BJ (cell line): ENCODE measurements at regions not wholly inside any gene's neighbourhood (a gene's known extent, or its start where the extent isn't known, plus 50 kb on each side); places are given as distances from the start of the nearest gene placed in this dataset.
"Not testable (repeated sequence)": the region's sequence is repeated elsewhere in the genome, so short reads cannot be mapped to it uniquely, and the experiment has no call there.

Experiments used
- CTCF ChIA-PET: fragments of 350-600 bp; formaldehyde crosslinking; extraction: SDS; loops from one replicate; lab custom pipeline; 2021; ENCODE audit warnings: antibody characterized with exemption, inconsistent platforms; lab: Yijun Ruan, JAX
- POLR2A ChIA-PET: fragments of 300-600 bp; sonication (Branson Sonifier 250); formaldehyde crosslinking; extraction: SDS; loops from one replicate; lab custom pipeline; 2021; ENCODE audit warnings: antibody characterized with exemption; lab: Charles Lee
- DNase-seq: peaks from one replicate; pipeline ENCODE4 v3.0.0-alpha.2; 2011; ENCODE audit warnings: low read depth
- H3K27me3 ChIP-seq: 2 replicates; pipeline ENCODE4 v1.6.0; 2011; ENCODE audit warnings: low read length; ENCODE audit not compliant: control insufficient read depth, insufficient read depth
- H3K36me3 ChIP-seq: 2 replicates; pipeline ENCODE4 v1.5.1; 2011; ENCODE audit warnings: low read length; ENCODE audit not compliant: control insufficient read depth, insufficient read depth
- H3K4me3 ChIP-seq: 2 replicates; pipeline ENCODE4 v1.5.1; 2011; ENCODE audit warnings: low read depth, mild to moderate bottlenecking, control low read depth, low read length
- TF ChIP-seq, protein P1 (sequence below): IDR thresholded peaks from 2 replicates; pipeline ENCODE4 v1.5.1; 2011; ENCODE audit warnings: low read depth, mild to moderate bottlenecking, control low read depth, inconsistent platforms, low read length, moderate library complexity; ENCODE audit not compliant: insufficient read depth

DNA sequence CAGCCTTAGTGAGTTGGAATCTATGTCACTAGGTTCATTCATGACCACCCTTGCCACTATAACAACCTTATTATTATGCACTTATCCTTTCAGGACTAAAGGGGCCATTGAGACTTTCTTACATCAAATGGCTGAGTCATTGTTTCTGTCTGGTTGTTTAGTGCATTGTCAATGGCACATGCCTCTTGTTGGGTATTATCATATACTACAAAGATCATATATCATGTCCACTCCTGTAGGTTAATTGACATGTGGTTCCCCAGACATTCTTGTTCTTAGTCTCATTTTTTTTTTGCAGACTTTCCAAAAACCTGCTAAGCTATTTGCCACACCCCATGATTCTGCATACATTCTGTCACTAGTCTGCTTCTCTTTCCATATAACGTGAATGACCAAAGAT, 66.7 kb upstream of the PRDM9 start:
- H3K36me3 ChIP-seq, result no peaks in the 10 kb centered on the region
- CTCF ChIA-PET, result no interaction called here
- TF ChIP-seq, protein P1, sequence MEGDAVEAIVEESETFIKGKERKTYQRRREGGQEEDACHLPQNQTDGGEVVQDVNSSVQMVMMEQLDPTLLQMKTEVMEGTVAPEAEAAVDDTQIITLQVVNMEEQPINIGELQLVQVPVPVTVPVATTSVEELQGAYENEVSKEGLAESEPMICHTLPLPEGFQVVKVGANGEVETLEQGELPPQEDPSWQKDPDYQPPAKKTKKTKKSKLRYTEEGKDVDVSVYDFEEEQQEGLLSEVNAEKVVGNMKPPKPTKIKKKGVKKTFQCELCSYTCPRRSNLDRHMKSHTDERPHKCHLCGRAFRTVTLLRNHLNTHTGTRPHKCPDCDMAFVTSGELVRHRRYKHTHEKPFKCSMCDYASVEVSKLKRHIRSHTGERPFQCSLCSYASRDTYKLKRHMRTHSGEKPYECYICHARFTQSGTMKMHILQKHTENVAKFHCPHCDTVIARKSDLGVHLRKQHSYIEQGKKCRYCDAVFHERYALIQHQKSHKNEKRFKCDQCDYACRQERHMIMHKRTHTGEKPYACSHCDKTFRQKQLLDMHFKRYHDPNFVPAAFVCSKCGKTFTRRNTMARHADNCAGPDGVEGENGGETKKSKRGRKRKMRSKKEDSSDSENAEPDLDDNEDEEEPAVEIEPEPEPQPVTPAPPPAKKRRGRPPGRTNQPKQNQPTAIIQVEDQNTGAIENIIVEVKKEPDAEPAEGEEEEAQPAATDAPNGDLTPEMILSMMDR, result no peak

DNA sequence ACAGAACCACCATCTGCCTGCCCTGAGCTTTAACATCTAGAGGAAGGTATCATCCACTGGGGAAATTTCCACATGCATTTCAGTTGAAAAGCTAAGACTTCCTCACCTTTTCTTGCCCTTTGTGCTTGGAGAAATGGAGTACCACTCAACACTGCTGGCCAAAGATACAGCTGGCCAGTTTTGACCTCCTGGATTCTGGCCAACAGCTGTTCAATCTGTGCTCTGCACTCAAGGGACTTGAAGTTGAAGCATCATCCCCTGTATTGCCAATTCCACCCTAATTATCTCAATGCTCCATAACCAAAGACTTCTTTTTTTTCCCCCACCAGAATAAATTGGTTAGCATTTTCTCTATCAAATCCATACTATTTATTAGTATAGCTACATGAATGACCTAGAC, 70.4 kb upstream of the PRDM9 start:
- no peak for DNase-seq
- Histone ChIP-seq H3K4me3 (no peak overlapping the region), H3K36me3 (no peaks in the 10 kb centered on the region), H3K27me3 (no peaks in the 10 kb centered on the region)
- TF ChIP-seq, protein P1, result no peak
- CTCF ChIA-PET, result no interaction called here
- POLR2A ChIA-PET, result no interaction called here

More for the DNA sequence above, 66.7 kb upstream of the PRDM9 start:
- no peak overlapping the region for H3K4me3 ChIP-seq
- POLR2A ChIA-PET, result no interaction called here
- DNase-seq, result no peak
- no peaks in the 10 kb centered on the region for H3K27me3 ChIP-seq

DNA sequence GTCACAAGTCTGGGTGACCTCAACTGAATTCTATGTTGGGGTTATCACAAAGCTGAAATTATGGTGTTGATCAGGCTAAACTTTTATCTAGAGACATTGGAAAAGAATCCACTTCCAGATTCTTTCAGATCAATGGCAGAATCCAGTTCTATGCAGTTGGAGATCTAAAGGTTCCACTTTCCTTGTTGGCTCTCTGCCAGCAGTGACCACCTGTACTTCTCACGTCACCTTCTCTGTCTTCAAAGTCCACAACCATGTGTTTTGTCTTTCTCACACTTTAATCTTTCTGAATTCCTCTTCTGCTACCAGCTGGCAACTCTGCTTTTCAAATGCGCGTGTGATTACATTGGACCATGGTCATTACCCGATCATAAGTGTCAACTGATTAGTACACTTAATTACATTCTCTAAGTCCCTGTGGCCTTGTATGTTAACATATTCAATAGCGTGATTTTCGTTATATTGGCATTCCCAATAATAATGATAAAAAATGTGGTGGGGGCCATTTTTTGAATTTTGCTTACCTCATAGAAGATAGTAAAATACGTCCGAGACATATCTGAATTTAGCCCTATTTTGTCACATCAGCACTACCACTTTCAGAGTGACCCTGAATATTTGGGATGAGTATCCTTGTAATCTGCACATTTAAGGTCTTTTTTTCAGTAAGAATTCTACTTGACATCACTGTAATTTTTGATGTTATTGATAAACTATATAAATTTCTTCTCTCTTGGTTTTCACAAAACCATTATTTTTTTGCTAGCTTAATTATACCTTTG, 73.7 kb upstream of the PRDM9 start:
- no peaks in the 10 kb centered on the region for H3K36me3 ChIP-seq
- CTCF ChIA-PET, result no interaction called here
- H3K27me3 ChIP-seq, result no peaks in the 10 kb centered on the region
- H3K4me3 ChIP-seq, result no peak overlapping the region
- no peak for DNase-seq
- TF ChIP-seq, protein P1, result no peak
- POLR2A ChIA-PET, result no interaction called here

DNA sequence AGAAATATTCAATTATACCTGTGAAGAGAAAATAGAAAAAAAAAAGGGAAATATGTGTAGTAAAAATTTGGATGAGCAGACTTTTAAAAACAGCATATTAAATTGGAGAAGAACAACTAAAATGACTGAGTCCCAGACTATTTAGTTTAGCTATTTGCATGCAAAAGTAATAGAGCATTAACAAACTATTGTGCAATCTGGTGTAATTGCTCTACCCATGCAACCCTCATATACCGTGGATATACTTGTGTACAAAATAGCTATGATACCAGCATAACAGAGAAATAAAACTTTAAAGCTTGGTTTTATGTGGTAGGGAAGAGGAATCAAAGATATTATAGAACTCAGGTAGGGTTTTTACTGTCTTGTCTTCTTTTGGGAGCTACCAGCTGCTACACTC, 78.7 kb upstream of the PRDM9 start:
- Histone ChIP-seq H3K27me3 (no peaks in the 10 kb centered on the region), H3K36me3 (no peaks in the 10 kb centered on the region), H3K4me3 (no peak overlapping the region)
- no peak for DNase-seq
- ChIA-PET CTCF (no interaction called here), POLR2A (no interaction called here)
- TF ChIP-seq, protein P1, result no peak

DNA sequence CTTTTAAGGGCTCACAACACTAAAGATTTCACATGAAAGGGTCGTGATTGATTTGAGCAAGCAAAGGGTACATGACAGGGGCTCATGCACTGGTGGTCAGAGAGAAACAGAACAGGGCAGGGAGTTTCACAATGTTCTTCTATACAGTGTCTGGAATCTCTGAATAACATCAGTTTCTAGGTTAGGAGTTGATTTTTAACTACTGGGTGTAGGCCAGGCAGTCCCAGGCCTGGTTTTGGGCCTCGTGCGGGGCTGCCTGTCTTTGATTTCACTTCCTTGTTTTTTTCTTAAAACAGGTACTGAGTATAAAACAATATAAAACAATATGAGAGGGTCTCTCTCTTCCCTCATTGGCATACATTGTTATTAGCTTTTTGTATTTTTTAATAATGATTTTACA, 87.2 kb upstream of the PRDM9 start:
- H3K36me3 ChIP-seq, H3K27me3 ChIP-seq, H3K4me3 ChIP-seq, DNase-seq, POLR2A ChIA-PET, CTCF ChIA-PET: not testable (repeated sequence)

DNA sequence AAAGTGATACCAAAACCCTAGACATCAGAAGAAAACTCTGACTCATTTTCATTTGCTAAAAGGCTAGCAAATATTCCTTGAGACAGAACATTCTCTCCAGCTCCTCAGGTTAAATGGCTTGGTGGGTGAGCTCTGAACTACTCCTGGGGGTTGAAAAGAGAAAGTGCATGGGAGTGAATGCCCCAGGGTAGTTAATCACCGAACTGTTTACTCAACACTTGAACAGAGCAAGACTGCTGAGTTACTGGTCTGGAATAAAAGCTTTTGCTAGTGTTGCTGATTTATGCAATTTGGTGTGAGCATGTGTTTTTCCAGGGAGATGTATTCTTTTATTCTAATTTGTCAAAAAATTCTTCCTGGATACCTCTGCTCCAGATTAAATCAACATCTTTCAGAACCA, 88.3 kb upstream of the PRDM9 start:
- Histone ChIP-seq H3K27me3 (no peaks in the 10 kb centered on the region), H3K36me3 (no peaks in the 10 kb centered on the region), H3K4me3 (no peak overlapping the region)
- TF ChIP-seq, protein P1, result no peak
- no peak for DNase-seq
- ChIA-PET CTCF (no interaction called here), POLR2A (no interaction called here)
